GM12891 (cell line): ENCODE measurements at regions not wholly inside any gene's neighbourhood (a gene's known extent, or its start where the extent isn't known, plus 50 kb on each side); places are given as distances from the start of the nearest gene placed in this dataset.
"Not testable (repeated sequence)": the region's sequence is repeated elsewhere in the genome, so short reads cannot be mapped to it uniquely, and the experiment has no call there.

Source experiments
- DNase-seq: peaks from one replicate; pipeline ENCODE4 v3.0.0; 2011; ENCODE audit warnings: low spot score; ENCODE audit not compliant: insufficient read length
- FAIRE-seq: peaks from 2 replicates; lab custom pipeline; 2011; peaks lifted over from hg19 to GRCh38; lab: Jason Lieb, UNC
- PAX5 ChIP-seq: IDR thresholded peaks from 2 replicates; pipeline ENCODE4 v1.6.1; 2011; ENCODE audit warnings: low read length, moderate library complexity, mild to moderate bottlenecking; ENCODE audit not compliant: insufficient read depth, severe bottlenecking
- POLR2A ChIP-seq: IDR thresholded peaks from 2 replicates; pipeline ENCODE4 v1.6.1; 2011; ENCODE audit warnings: low read depth, low read length, control low read depth
- POLR2AphosphoS5 ChIP-seq: IDR thresholded peaks from 2 replicates; pipeline ENCODE4 v1.6.1; 2011; ENCODE audit warnings: low read depth, low read length, control low read depth
- POU2F2 ChIP-seq: IDR thresholded peaks from 2 replicates; pipeline ENCODE4 v1.6.1; 2011; ENCODE audit warnings: low read depth, mild to moderate bottlenecking, control low read depth, low read length, moderate library complexity
- SPI1 ChIP-seq: IDR thresholded peaks from 2 replicates; pipeline ENCODE4 v1.6.1; 2011; ENCODE audit warnings: low read depth, low read length, control low read depth
- TAF1 ChIP-seq: IDR thresholded peaks from 2 replicates; pipeline ENCODE4 v1.6.1; 2011; ENCODE audit warnings: low read depth, low read length, control low read depth

DNA sequence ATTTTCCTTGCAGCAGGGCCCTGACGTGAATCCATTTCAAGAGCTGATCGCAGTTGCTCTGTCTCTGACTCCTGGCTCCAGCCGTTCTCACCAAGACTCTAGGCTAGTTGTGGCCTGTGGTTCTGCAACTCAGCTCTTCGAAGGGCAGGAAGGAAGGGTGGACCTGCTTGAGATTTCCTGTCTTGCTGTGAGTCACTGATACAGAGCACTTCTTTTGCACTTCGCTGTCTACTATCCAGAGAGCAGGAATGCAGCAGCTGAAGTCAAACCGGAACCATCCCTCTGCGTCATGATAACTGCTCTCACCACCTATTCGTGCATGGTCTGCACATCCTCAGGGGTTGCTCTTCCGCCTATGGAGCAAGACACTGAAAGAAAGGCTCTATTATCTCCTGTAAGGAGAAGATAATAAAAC, 59.7 kb downstream of the RAP2B start:
- FAIRE-seq (peak; percentile 70), DNase-seq (peak; percentile 24)
- no peak for TF ChIP-seq SPI1
- TF ChIP-seq POU2F2, result no peak
- no peak for TF ChIP-seq POLR2AphosphoS5
- TF ChIP-seq TAF1, result no peak
- no peak for TF ChIP-seq PAX5
- no peak for TF ChIP-seq POLR2A

GRCh38 chr3:153226877-153227276, 64.9 kb downstream of the RAP2B start:
- DNase-seq, FAIRE-seq: not testable (repeated sequence)

DNA sequence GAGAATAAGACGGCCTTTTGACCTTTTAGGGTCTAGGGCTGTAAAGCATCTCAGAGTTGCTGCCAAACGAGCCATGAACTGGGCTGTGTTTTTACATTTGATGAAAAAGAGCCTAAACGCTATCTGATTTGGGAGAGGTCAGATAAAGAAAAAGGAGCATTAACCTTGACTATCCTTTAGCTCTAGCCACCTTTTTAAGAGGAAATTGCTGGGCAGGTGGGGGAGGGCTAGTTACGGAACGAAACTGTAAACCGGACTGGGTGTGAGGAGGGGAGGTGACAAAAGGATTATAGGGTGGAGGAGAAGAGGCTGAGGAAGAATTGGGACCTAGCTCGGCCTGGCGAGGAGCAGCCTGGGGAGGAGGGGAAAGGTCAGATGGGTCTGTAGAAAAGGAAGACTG, 68.4 kb downstream of the RAP2B start:
- DNase-seq, FAIRE-seq: not testable (repeated sequence)

- DNase-seq, FAIRE-seq: not testable (repeated sequence)
These were observed 69.2 kb downstream of the RAP2B start for GRCh38 chr3:153231245-153231644.

DNA sequence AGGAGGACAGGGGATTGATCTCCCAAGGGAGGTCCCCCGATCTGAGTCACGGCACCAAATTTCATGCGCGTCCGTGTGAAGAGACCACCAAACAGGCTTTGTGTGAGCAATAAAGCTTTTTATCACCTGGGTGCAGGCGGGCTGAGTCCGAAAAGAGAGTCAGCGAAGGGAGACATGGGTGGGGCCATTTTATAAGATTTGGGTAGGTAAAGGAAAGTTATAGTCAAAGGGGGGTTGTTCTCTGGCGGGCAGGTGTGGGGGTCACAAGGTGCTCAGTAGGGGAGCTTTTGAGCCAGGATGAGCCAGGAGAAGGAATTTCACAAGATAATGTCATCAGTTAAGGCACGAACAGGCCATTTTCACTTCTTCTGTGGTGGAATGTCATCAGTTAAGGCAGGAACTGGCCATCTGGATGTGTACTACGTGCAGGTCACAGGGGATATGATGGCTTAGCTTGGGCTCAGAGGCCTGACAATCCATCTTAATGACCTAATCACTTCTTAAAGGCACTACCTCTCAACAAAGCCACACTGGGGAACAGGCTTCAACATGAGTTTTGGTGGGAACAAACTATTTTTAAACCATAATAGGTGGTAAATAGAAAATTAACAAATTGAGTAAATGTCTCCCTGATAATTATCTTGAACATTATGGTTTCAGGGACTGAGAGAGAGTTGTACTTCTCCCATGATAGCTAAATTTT, 70.2 kb downstream of the RAP2B start:
- not testable (repeated sequence) for DNase-seq, FAIRE-seq

DNA sequence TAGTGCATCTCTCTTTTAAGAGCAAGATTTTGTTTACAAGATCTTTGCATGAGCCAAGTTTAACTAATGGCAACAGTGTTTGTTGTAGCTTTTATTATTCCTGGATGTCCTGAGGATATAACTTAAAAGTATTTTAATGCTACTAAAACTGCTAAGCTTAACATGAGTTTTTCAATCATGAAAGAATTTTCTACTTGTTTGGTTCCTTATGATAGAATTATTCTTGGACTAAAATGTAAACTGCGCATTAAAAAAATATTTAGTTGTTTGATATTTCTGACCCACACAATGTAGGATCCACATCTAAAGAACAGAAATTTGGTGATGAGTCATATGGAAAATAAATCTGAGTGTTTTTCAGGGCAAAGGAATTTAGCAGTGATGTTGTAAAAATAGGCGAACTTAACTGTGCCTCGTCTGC, 70.8 kb downstream of the RAP2B start:
- DNase-seq (no peak), FAIRE-seq (no peak)
- no peak for TF ChIP-seq POLR2AphosphoS5
- no peak for TF ChIP-seq POLR2A
- TF ChIP-seq SPI1, result no peak
- no peak for TF ChIP-seq TAF1
- no peak for TF ChIP-seq POU2F2
- no peak for TF ChIP-seq PAX5

DNA sequence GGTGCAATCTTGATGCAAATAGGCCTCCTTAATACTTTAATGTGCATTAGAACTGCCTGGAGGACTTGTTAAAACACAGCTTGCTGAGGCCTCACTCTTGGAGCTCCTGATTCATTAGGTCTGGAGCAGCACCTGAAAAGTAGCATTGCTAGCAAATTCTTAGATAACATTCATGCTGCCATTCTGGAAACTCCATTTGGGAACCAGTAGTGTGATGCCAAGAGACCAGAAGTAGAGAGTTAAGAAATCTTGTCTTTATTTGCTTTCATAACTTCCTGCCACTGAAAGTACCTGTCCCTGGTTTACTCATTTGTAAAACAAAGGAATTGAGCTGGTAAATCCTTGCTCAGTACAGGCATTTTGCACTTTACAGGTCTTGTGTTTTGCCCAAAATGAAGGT, 72.0 kb downstream of the RAP2B start:
- no peak for FAIRE-seq
- DNase-seq, result no peak
- TF ChIP-seq POU2F2, result no peak
- TF ChIP-seq PAX5, result no peak
- TF ChIP-seq SPI1, result no peak
- TF ChIP-seq POLR2A, result no peak
- TF ChIP-seq TAF1, result no peak
- no peak for TF ChIP-seq POLR2AphosphoS5

GRCh38 chr3:153242896-153243295, 80.9 kb downstream of the RAP2B start:
- FAIRE-seq (no peak), DNase-seq (no peak)
- TF ChIP-seq SPI1 (no peak), POLR2AphosphoS5 (no peak), TAF1 (no peak), POLR2A (no peak), PAX5 (no peak), POU2F2 (no peak)

- DNase-seq (no peak), FAIRE-seq (no peak)
- TF ChIP-seq POLR2A (no peak), TAF1 (no peak), POLR2AphosphoS5 (no peak), POU2F2 (no peak), SPI1 (no peak), PAX5 (no peak)
These were observed 82.9 kb downstream of the RAP2B start for GRCh38 chr3:153244961-153245360.

- DNase-seq (no peak), FAIRE-seq (no peak)
- TF ChIP-seq PAX5 (no peak), POLR2AphosphoS5 (no peak), POU2F2 (no peak), SPI1 (no peak), TAF1 (no peak), POLR2A (no peak)
These were observed 83.6 kb downstream of the RAP2B start for GRCh38 chr3:153245661-153246060.

DNA sequence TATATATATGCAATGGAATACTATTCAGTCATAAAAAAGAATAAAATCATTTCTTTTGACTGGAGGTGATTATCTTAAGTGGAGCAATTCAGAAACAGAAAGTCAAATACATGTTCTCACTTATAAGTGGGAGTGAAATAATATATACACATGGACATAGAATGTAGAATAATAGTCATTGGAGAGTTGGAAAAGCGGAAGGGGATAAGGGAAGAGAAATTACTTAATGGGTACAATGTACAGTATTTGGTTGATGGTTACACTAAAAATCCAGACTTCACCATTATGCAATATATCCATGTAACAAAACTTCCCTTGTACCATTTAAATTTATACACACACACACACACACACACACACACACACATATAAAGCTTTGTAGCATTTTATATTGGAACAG, 84.3 kb downstream of the RAP2B start:
- DNase-seq (no peak), FAIRE-seq (no peak)
- TF ChIP-seq PAX5, result no peak
- no peak for TF ChIP-seq POLR2AphosphoS5
- TF ChIP-seq POU2F2, result no peak
- no peak for TF ChIP-seq TAF1
- TF ChIP-seq SPI1, result no peak
- TF ChIP-seq POLR2A, result no peak
